Progenitor cell of endocrine pancreas (in vitro differentiated cells): ENCODE measurements at regions not wholly inside any gene's neighbourhood (a gene's known extent, or its start where the extent isn't known, plus 50 kb on each side); places are given as distances from the start of the nearest gene placed in this dataset.

Source experiments
- DNase-seq: peaks from one replicate; pipeline ENCODE4 v3.0.0; 2021; ENCODE audit warnings: low spot score; ENCODE audit not compliant: unreplicated experiment
- H3K27ac Mint-ChIP-seq: 2 replicates; pipeline ENCODE4 v1.8.0; 2021; ENCODE audit warnings: mild to moderate bottlenecking, moderate library complexity, mixed read lengths
- H3K27me3 Mint-ChIP-seq: 2 replicates; pipeline ENCODE4 v1.8.0; 2021; ENCODE audit warnings: mixed read lengths
- H3K36me3 Mint-ChIP-seq: 2 replicates; pipeline ENCODE4 v1.8.0; 2022; ENCODE audit warnings: mixed read lengths; ENCODE audit not compliant: insufficient read depth
- H3K4me1 Mint-ChIP-seq: 2 replicates; pipeline ENCODE4 v1.8.0; 2021; ENCODE audit warnings: low read depth, mixed read lengths
- H3K4me3 Mint-ChIP-seq: 2 replicates; pipeline ENCODE4 v1.8.0; 2021; ENCODE audit warnings: low read depth, mild to moderate bottlenecking, moderate library complexity, mixed read lengths
- H3K9me3 Mint-ChIP-seq: 2 replicates; pipeline ENCODE4 v1.8.0; 2021; ENCODE audit warnings: low read depth, mixed read lengths
- TF ChIP-seq, protein P1 (sequence below): fragments of 200-600 bp; sonication (generic); IDR thresholded peaks from one replicate; pipeline ENCODE4 v1.5.0; 2021; ENCODE audit warnings: antibody characterized with exemption, mild to moderate bottlenecking; ENCODE audit not compliant: unreplicated experiment

DNA sequence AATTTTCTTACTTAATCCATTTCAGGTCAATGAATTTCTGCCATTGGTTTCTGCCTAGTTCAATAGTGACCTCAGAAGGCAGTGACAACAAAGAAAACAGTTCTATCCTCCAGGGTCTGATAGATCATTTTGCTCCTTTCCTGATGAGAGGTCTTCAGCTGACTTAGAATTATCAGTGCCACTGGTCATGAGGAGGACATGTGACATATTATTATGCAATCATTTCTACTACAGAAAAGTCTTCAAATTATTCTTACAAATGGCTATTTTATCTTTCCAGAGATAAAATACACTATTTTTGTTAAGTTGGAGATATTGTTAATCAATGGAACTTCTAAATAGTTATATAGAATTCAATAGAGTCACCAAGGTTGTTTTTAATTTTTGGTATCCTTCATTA, 360.0 kb upstream of the GALNT5 start:
- TF ChIP-seq, protein P1, sequence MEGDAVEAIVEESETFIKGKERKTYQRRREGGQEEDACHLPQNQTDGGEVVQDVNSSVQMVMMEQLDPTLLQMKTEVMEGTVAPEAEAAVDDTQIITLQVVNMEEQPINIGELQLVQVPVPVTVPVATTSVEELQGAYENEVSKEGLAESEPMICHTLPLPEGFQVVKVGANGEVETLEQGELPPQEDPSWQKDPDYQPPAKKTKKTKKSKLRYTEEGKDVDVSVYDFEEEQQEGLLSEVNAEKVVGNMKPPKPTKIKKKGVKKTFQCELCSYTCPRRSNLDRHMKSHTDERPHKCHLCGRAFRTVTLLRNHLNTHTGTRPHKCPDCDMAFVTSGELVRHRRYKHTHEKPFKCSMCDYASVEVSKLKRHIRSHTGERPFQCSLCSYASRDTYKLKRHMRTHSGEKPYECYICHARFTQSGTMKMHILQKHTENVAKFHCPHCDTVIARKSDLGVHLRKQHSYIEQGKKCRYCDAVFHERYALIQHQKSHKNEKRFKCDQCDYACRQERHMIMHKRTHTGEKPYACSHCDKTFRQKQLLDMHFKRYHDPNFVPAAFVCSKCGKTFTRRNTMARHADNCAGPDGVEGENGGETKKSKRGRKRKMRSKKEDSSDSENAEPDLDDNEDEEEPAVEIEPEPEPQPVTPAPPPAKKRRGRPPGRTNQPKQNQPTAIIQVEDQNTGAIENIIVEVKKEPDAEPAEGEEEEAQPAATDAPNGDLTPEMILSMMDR, result no peak
- no peaks in the 10 kb centered on the region for H3K9me3 Mint-ChIP-seq
- peaks cover 9% of the 10 kb centered on the region for H3K4me1 Mint-ChIP-seq
- H3K27ac Mint-ChIP-seq, result no peak overlapping the region
- H3K36me3 Mint-ChIP-seq, result no peaks in the 10 kb centered on the region
- peaks cover 11% of the 10 kb centered on the region for H3K27me3 Mint-ChIP-seq
- no peak overlapping the region for H3K4me3 Mint-ChIP-seq
- no peak for DNase-seq

DNA sequence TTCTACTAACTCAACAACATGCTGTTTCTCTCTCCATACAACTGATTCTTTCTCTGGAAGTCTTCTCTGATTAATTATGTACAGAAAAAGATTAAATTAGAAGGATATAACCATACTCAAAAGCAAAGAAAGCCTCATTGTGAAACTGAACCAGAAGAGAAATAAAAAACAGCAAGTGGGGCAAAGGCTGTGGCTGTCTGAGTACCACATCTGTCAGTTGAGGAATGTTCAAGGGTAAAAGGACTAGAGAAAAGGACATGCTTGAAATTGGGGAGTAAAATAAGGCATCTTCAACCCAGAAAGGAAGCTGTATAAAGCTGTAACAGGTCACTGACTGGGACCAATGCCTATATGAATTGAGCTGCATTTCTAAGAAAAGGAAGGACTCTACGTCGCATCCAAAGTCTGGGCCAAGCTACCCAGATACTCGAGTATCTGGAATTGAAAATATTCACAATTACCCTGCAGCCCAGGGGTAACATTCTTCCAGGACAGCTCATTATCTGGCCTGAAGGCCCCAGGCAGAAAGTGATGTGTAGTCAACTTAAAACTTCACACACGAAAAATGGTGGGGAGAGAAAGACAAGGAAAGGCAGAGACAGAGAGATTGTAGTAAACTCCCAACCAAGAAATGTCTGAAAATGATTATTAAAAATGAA, 356.0 kb upstream of the GALNT5 start:
- no peak overlapping the region for H3K4me3 Mint-ChIP-seq

DNA sequence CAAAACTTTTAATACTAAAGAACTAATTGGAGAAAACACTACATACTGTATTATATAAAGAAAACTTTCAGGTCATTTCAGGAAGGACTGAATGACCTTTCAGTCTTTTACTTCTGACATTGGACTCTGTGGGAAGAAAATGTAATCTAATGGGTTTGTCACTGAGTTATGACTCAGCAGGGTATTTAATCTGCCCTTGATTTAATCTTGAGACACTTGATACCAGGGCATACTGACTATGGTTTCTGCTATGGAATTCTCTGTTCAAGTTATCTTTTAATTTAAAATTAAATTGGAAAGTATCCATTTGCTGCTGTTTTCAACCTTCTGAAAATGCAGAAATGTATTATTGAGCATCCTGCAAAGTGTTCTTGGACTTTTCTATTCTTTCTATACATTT, 354.2 kb upstream of the GALNT5 start:
- Mint-ChIP-seq H3K27ac (no peak overlapping the region), H3K36me3 (no peaks in the 10 kb centered on the region), H3K27me3 (no peaks in the 10 kb centered on the region), H3K4me3 (no peak overlapping the region), H3K4me1 (no peaks in the 10 kb centered on the region), H3K9me3 (no peaks in the 10 kb centered on the region)
- DNase-seq, result no peak
- TF ChIP-seq, protein P1, result no peak

More for the DNA sequence above, 356.0 kb upstream of the GALNT5 start:
- no peak for DNase-seq
- no peaks in the 10 kb centered on the region for H3K9me3 Mint-ChIP-seq
- TF ChIP-seq, protein P1, result no peak
- no peaks in the 10 kb centered on the region for H3K4me1 Mint-ChIP-seq
- no peaks in the 10 kb centered on the region for H3K36me3 Mint-ChIP-seq
- H3K27ac Mint-ChIP-seq, result no peak overlapping the region
- no peaks in the 10 kb centered on the region for H3K27me3 Mint-ChIP-seq

DNA sequence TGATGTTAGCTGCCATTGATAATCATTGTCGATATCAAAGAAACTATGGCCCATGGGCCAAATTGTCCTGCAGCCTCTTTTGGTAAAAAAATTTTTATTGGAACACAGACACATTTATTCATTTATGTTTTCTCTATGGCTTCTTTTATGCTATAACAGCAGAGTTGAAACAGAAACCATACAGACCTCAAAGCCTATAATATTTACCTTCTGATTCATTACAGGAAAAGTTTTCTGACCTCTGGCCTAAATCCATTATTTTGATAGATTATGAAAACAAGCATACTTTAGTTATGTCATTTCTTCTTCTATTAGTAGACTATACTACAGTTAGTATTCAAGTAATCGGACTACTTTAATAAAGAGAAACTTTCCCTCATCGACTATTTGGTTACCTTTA, 349.7 kb upstream of the GALNT5 start:
- Mint-ChIP-seq H3K4me1 (no peaks in the 10 kb centered on the region), H3K36me3 (no peaks in the 10 kb centered on the region), H3K4me3 (no peak overlapping the region), H3K9me3 (no peaks in the 10 kb centered on the region), H3K27me3 (no peaks in the 10 kb centered on the region), H3K27ac (no peak overlapping the region)
- DNase-seq, result no peak
- TF ChIP-seq, protein P1, result no peak

DNA sequence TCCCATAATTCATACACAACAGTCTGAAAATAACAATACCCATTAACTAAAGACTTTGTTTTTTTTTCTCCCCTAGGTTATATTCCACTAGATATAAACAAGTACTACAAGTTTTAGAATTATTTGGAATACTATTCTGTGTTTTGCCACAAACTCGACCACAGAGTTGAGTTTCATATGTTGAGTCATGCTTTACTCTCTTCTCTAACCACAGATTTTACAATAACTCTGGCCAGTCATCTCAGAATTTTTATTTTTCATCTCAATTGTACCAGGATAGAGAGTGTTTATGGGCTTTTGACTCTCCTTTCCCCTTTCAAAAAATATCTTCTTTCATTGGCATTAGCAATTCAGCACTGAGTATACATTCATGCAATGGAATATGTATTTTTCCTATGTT, 348.7 kb upstream of the GALNT5 start:
- Mint-ChIP-seq H3K27ac (no peak overlapping the region), H3K27me3 (no peaks in the 10 kb centered on the region), H3K4me3 (no peak overlapping the region), H3K4me1 (no peaks in the 10 kb centered on the region), H3K36me3 (no peaks in the 10 kb centered on the region), H3K9me3 (no peaks in the 10 kb centered on the region)
- TF ChIP-seq, protein P1, result no peak
- no peak for DNase-seq
